Upper lobe of left lung (tissue), 6 donors: ENCODE measurements at regions not wholly inside any gene's neighbourhood (a gene's known extent, or its start where the extent isn't known, plus 50 kb on each side); places are given as distances from the start of the nearest gene placed in this dataset.

Experiments used
- ATAC-seq, 2 donors: fragments of 200-7000 bp; cut with Tn5 transposase; one replicate each; pipeline ENCODE4 v1.9.1; 2022; ENCODE audit warnings: mild to moderate bottlenecking in 2 of 2, moderate library complexity in 2 of 2; ENCODE audit not compliant: low FRiP score in 2 of 2
- DNase-seq, 2 donors: peaks; one replicate each; pipeline ENCODE4 v3.0.0-alpha.2; 2019 to 2020
- H3K27ac ChIP-seq, 4 donors: fragments of 200-600 bp; sonication (generic); one replicate each; pipeline ENCODE4 v1.5.1; 2016 to 2019
- H3K27me3 ChIP-seq, 4 donors: fragments of 200-600 bp; sonication (generic); one replicate each; pipeline ENCODE4 v1.5.1; 2017 to 2019
- H3K36me3 ChIP-seq, 4 donors: fragments of 200-600 bp; sonication (generic); one replicate each; pipeline ENCODE4 v1.5.1; 2016 to 2019
- H3K4me1 ChIP-seq, 4 donors: fragments of 200-600 bp; sonication (generic); one replicate each; pipeline ENCODE4 v1.5.1; 2018 to 2019
- H3K4me3 ChIP-seq, 4 donors: fragments of 200-600 bp; sonication (generic); one replicate each; pipeline ENCODE4 v1.5.1; 2017 to 2019; ENCODE audit warnings: mild to moderate bottlenecking in 2 of 4, moderate library complexity in 1 of 4
- H3K9me3 ChIP-seq, 4 donors: fragments of 200-600 bp; sonication (generic); one replicate each; pipeline ENCODE4 v1.5.1; 2018 to 2019
- CTCF ChIP-seq, 6 experiments: fragments of 450-650 bp in 4 of 6; fragments of 200-600 bp in 2 of 6; sonication (generic) in 2 of 6; IDR thresholded peaks; one replicate each; pipeline ENCODE4 v1.5.1; 2016 to 2019; ENCODE audit warnings: antibody characterized with exemption in 6 of 6
- EP300 ChIP-seq, 4 donors: sonication (generic); formaldehyde crosslinking; IDR thresholded peaks; one replicate each; pipeline ENCODE4 v1.5.1; 2017; ENCODE audit warnings: antibody characterized with exemption in 4 of 4, control low read depth in 2 of 4
- POLR2A ChIP-seq, 4 donors: fragments of 450-650 bp; IDR thresholded peaks; one replicate each; pipeline ENCODE4 v1.5.1; 2016 to 2017; ENCODE audit warnings: antibody characterized with exemption in 4 of 4, mild to moderate bottlenecking in 2 of 4
- POLR2AphosphoS5 ChIP-seq, 2 donors: sonication (generic); formaldehyde crosslinking; IDR thresholded peaks; one replicate each; pipeline ENCODE4 v1.5.1; 2017; ENCODE audit warnings: antibody characterized with exemption in 2 of 2
- WGBS, 2 donors: methylation state at CpG; one replicate each; pipeline ENCODE4 v1.1.5; 2017 to 2018; 5-methylcytosine and 5-hydroxymethylcytosine counted together
- donor health status: DM: no; HTN: no; CAD: no; lungs with moderate emphysema.
- donor health status: DM: no; HTN: yes; CAD: no; lungs with severe emphysema.

GRCh38 chr9:119758241-119758640, 389.0 kb upstream of the BRINP1 start:
- Histone ChIP-seq H3K27ac (no peak overlapping the region), H3K4me1 (no peaks in the 10 kb centered on the region), H3K27me3 (no peaks in the 10 kb centered on the region), H3K4me3 (no peak overlapping the region), H3K9me3 (no peaks in the 10 kb centered on the region), H3K36me3 (no peaks in the 10 kb centered on the region)
- TF ChIP-seq POLR2AphosphoS5 (IDR thresholded peaks at IDR 0.05) (no peak), EP300 (IDR thresholded peaks at IDR 0.05) (no peak), POLR2A (IDR thresholded peaks at IDR 0.05) (no peak), CTCF (IDR thresholded peaks at IDR 0.05) (no peak)
- 31 to 57% methylated on average over 3 of the region's 3 CpGs for WGBS, 2 donors
- ATAC-seq (no peak), DNase-seq (no peak)

GRCh38 chr9:119739476-119739875, 370.2 kb upstream of the BRINP1 start:
- DNase-seq (no peak), ATAC-seq (no peak)
- Histone ChIP-seq H3K4me1 (no peaks in the 10 kb centered on the region), H3K27me3 (no peaks in the 10 kb centered on the region), H3K36me3 (no peaks in the 10 kb centered on the region), H3K9me3 (peaks cover 0 to 11% (median 3%) of the 10 kb centered on the region in 4 donors), H3K4me3 (no peak overlapping the region), H3K27ac (no peak overlapping the region)
- TF ChIP-seq CTCF (IDR thresholded peaks at IDR 0.05), result no peak
- no peak for TF ChIP-seq POLR2AphosphoS5 (IDR thresholded peaks at IDR 0.05)
- no peak for TF ChIP-seq EP300 (IDR thresholded peaks at IDR 0.05)
- TF ChIP-seq POLR2A (IDR thresholded peaks at IDR 0.05), result no peak
- 38 to 50% methylated on average over 2 of the region's 2 CpGs for WGBS, 2 donors

- TF ChIP-seq POLR2A (IDR thresholded peaks at IDR 0.05) (no peak), EP300 (IDR thresholded peaks at IDR 0.05) (no peak), POLR2AphosphoS5 (IDR thresholded peaks at IDR 0.05) (no peak), CTCF (IDR thresholded peaks at IDR 0.05) (no peak)
- 61 to 62% methylated on average over 12 to 13 of the region's 13 CpGs for WGBS, 2 donors
- DNase-seq, result peak in 1 of 2 donors; percentile 11
- H3K36me3 ChIP-seq, result no peaks in the 10 kb centered on the region
- H3K27me3 ChIP-seq, result no peaks in the 10 kb centered on the region
- no peak overlapping the region for H3K4me3 ChIP-seq
- H3K4me1 ChIP-seq, result no peaks in the 10 kb centered on the region
- no peak overlapping the region for H3K27ac ChIP-seq
- ATAC-seq, result no peak
- H3K9me3 ChIP-seq, result peaks cover 0 to 6% (median 0%) of the 10 kb centered on the region in 4 donors
Observed at GRCh38 chr9:119736491-119737454, 367.5 kb upstream of the BRINP1 start.

GRCh38 chr9:119727988-119728387, 358.8 kb upstream of the BRINP1 start:
- Histone ChIP-seq H3K27ac (no peak overlapping the region), H3K4me1 (no peaks in the 10 kb centered on the region), H3K36me3 (no peaks in the 10 kb centered on the region), H3K27me3 (no peaks in the 10 kb centered on the region), H3K4me3 (no peak overlapping the region), H3K9me3 (no peaks in the 10 kb centered on the region)
- DNase-seq (no peak), ATAC-seq (no peak)
- 69 to 73% methylated on average over 5 of the region's 5 CpGs for WGBS, 2 donors
- TF ChIP-seq CTCF (IDR thresholded peaks at IDR 0.05) (no peak), POLR2AphosphoS5 (IDR thresholded peaks at IDR 0.05) (no peak), EP300 (IDR thresholded peaks at IDR 0.05) (no peak), POLR2A (IDR thresholded peaks at IDR 0.05) (no peak)
